CD4-positive, alpha-beta memory T cell (primary cell): ENCODE measurements at regions not wholly inside any gene's neighbourhood (a gene's known extent, or its start where the extent isn't known, plus 50 kb on each side); places are given as distances from the start of the nearest gene placed in this dataset.

ENCODE experiments used
- CTCF ChIA-PET: fragments of 350-600 bp; sonication (Branson Sonifier 250); formaldehyde crosslinking; loops from one replicate; lab custom pipeline; 2021; ENCODE audit warnings: inconsistent platforms; ENCODE audit not compliant: partially characterized antibody; lab: Charles Lee
- POLR2A ChIA-PET: fragments of 350-600 bp; sonication (Branson Sonifier 250); formaldehyde crosslinking; loops from one replicate; lab custom pipeline; 2021; ENCODE audit not compliant: partially characterized antibody; lab: Charles Lee
- DNase-seq, 5 donors: peaks; one replicate each; pipeline versions ENCODE4 v3.0.0 to v3.0.0-alpha.2; 2020 to 2022; ENCODE audit warnings: mixed read lengths in 1 of 5
- H3K27ac ChIP-seq: one replicate; pipeline ENCODE4 v1.7.0; 2013; ENCODE audit warnings: low read depth, low read length
- H3K27me3 ChIP-seq: 2 replicates; pipeline ENCODE4 v1.7.0; 2013; ENCODE audit warnings: mild to moderate bottlenecking, low read length, moderate library complexity; ENCODE audit not compliant: insufficient read depth
- H3K36me3 ChIP-seq: 2 replicates; pipeline ENCODE4 v1.7.0; 2013; ENCODE audit warnings: mild to moderate bottlenecking, low read length, moderate library complexity; ENCODE audit not compliant: insufficient read depth
- H3K4me1 ChIP-seq: 2 replicates; pipeline ENCODE4 v1.7.0; 2013; ENCODE audit warnings: mild to moderate bottlenecking, low read length, moderate library complexity; ENCODE audit not compliant: insufficient read depth
- H3K4me3 ChIP-seq, 2 donors: one replicate each; pipeline ENCODE4 v1.7.0; 2013; ENCODE audit warnings: low read length in 2 of 2, mild to moderate bottlenecking in 1 of 2
- H3K9me3 ChIP-seq, 2 donors: one replicate each; pipeline ENCODE4 v1.7.0; 2013; ENCODE audit warnings: low read length in 2 of 2, control low read depth in 1 of 2; ENCODE audit not compliant: control insufficient read depth in 1 of 2
- H3K27ac Mint-ChIP-seq, 7 donors: one replicate each; pipeline ENCODE4 v1.8.0; 2020 to 2021; ENCODE audit warnings: mixed read lengths in 7 of 7, mild to moderate bottlenecking in 6 of 7, inconsistent platforms in 3 of 7, moderate library complexity in 3 of 7
- H3K27me3 Mint-ChIP-seq, 2 donors: one replicate each; pipeline ENCODE4 v1.8.0; 2020 to 2021; ENCODE audit warnings: mixed read lengths in 2 of 2
- H3K36me3 Mint-ChIP-seq, 2 donors: one replicate each; pipeline ENCODE4 v1.8.0; 2020 to 2021; ENCODE audit warnings: mixed read lengths in 2 of 2, inconsistent platforms in 1 of 2, mild to moderate bottlenecking in 1 of 2
- H3K4me1 Mint-ChIP-seq, 4 donors: one replicate each; pipeline ENCODE4 v1.8.0; 2020 to 2021; ENCODE audit warnings: mixed read lengths in 4 of 4, mild to moderate bottlenecking in 1 of 4
- H3K4me3 Mint-ChIP-seq, 8 donors: one replicate each; pipeline ENCODE4 v1.8.0; 2020 to 2021; ENCODE audit warnings: mixed read lengths in 8 of 8, mild to moderate bottlenecking in 7 of 8, moderate library complexity in 6 of 8, inconsistent platforms in 3 of 8
- H3K9me3 Mint-ChIP-seq, 8 donors: one replicate each; pipeline ENCODE4 v1.8.0; 2020 to 2021; ENCODE audit warnings: mixed read lengths in 8 of 8, mild to moderate bottlenecking in 5 of 8, inconsistent platforms in 3 of 8, moderate library complexity in 1 of 8
- intact Hi-C: fragments of 100-400 bp; cut with micrococcal nuclease; formaldehyde crosslinking; loops from one replicate; pipeline ENCODE4 v1.15.1; 2023

- Histone ChIP-seq H3K9me3 (no peaks in the 10 kb centered on the region), H3K27me3 (no peaks in the 10 kb centered on the region), H3K36me3 (no peaks in the 10 kb centered on the region), H3K27ac (no peak overlapping the region), H3K4me3 (no peak overlapping the region), H3K4me1 (no peaks in the 10 kb centered on the region)
- POLR2A ChIA-PET = no interaction called here
- H3K4me1 Mint-ChIP-seq = no peaks in the 10 kb centered on the region
- no peak overlapping the region for H3K4me3 Mint-ChIP-seq
- no peaks in the 10 kb centered on the region for H3K36me3 Mint-ChIP-seq
- H3K27me3 Mint-ChIP-seq = no peaks in the 10 kb centered on the region
- H3K9me3 Mint-ChIP-seq = peaks cover 2 to 10% (median 6%) of the 10 kb centered on the region in 8 donors
- DNase-seq = no peak
- intact Hi-C loops = no loop called here
- CTCF ChIA-PET = no interaction called here
- no peak overlapping the region for H3K27ac Mint-ChIP-seq
These were observed 1749.6 kb upstream of the FLRT2 start for GRCh38 chr14:83780321-83780720.

- DNase-seq = no peak
- Mint-ChIP-seq H3K4me3 (peak overlapping the region in 1 of 8 donors; percentile 45), H3K27ac (no peak overlapping the region), H3K36me3 (no peaks in the 10 kb centered on the region), H3K9me3 (peaks cover 2 to 17% (median 12%) of the 10 kb centered on the region in 8 donors), H3K4me1 (no peaks in the 10 kb centered on the region), H3K27me3 (no peaks in the 10 kb centered on the region)
- no peaks in the 10 kb centered on the region for H3K27me3 ChIP-seq
- no peak overlapping the region for H3K27ac ChIP-seq
- ChIA-PET POLR2A (no interaction called here), CTCF (no interaction called here)
- H3K36me3 ChIP-seq = no peaks in the 10 kb centered on the region
- no peaks in the 10 kb centered on the region for H3K4me1 ChIP-seq
- intact Hi-C loops = no loop called here
- no peak overlapping the region for H3K4me3 ChIP-seq
- H3K9me3 ChIP-seq = peaks cover 0 to 3% of the 10 kb centered on the region in 2 donors
These were observed 1731.5 kb upstream of the FLRT2 start for GRCh38 chr14:83798421-83798820.

GRCh38 chr14:83799233-83799632 is 1730.7 kb upstream of the FLRT2 start:
- Histone ChIP-seq H3K27ac (no peak overlapping the region), H3K9me3 (peaks cover 0 to 3% of the 10 kb centered on the region in 2 donors), H3K27me3 (no peaks in the 10 kb centered on the region), H3K4me3 (no peak overlapping the region), H3K36me3 (no peaks in the 10 kb centered on the region), H3K4me1 (no peaks in the 10 kb centered on the region)
- no peaks in the 10 kb centered on the region for H3K36me3 Mint-ChIP-seq
- no peaks in the 10 kb centered on the region for H3K27me3 Mint-ChIP-seq
- CTCF ChIA-PET = no interaction called here
- H3K4me3 Mint-ChIP-seq = no peak overlapping the region
- DNase-seq = no peak
- POLR2A ChIA-PET = no interaction called here
- peaks cover 2 to 21% (median 10%) of the 10 kb centered on the region in 8 donors for H3K9me3 Mint-ChIP-seq
- intact Hi-C loops = no loop called here
- H3K4me1 Mint-ChIP-seq = no peaks in the 10 kb centered on the region
- H3K27ac Mint-ChIP-seq = no peak overlapping the region

GRCh38 chr14:83814896-83815295 is 1715.0 kb upstream of the FLRT2 start:
- H3K36me3 Mint-ChIP-seq = no peaks in the 10 kb centered on the region
- H3K4me1 ChIP-seq = no peaks in the 10 kb centered on the region
- no peak for DNase-seq
- H3K27me3 Mint-ChIP-seq = no peaks in the 10 kb centered on the region
- ChIA-PET POLR2A (no interaction called here), CTCF (no interaction called here)
- peaks cover 0 to 5% of the 10 kb centered on the region in 2 donors for H3K9me3 ChIP-seq
- no peak overlapping the region for H3K4me3 ChIP-seq
- intact Hi-C loops = no loop called here
- no peak overlapping the region for H3K27ac Mint-ChIP-seq
- no peaks in the 10 kb centered on the region for H3K4me1 Mint-ChIP-seq
- no peaks in the 10 kb centered on the region for H3K36me3 ChIP-seq
- H3K4me3 Mint-ChIP-seq = no peak overlapping the region
- H3K27me3 ChIP-seq = no peaks in the 10 kb centered on the region
- peaks cover 0 to 14% (median 7%) of the 10 kb centered on the region in 8 donors for H3K9me3 Mint-ChIP-seq
- no peak overlapping the region for H3K27ac ChIP-seq

GRCh38 chr14:83816761-83817160 is 1713.2 kb upstream of the FLRT2 start:
- no peak overlapping the region for H3K4me3 Mint-ChIP-seq
- H3K36me3 ChIP-seq = no peaks in the 10 kb centered on the region
- H3K4me1 Mint-ChIP-seq = no peaks in the 10 kb centered on the region
- no peaks in the 10 kb centered on the region for H3K4me1 ChIP-seq
- H3K9me3 Mint-ChIP-seq = peaks cover 2 to 15% (median 8%) of the 10 kb centered on the region in 8 donors
- no peaks in the 10 kb centered on the region for H3K27me3 Mint-ChIP-seq
- H3K27ac ChIP-seq = no peak overlapping the region
- no peaks in the 10 kb centered on the region for H3K36me3 Mint-ChIP-seq
- H3K4me3 ChIP-seq = no peak overlapping the region
- H3K9me3 ChIP-seq = peaks cover 0 to 5% of the 10 kb centered on the region in 2 donors
- intact Hi-C loops = no loop called here
- DNase-seq = no peak
- ChIA-PET CTCF (no interaction called here), POLR2A (no interaction called here)
- H3K27me3 ChIP-seq = no peaks in the 10 kb centered on the region
- no peak overlapping the region for H3K27ac Mint-ChIP-seq

- H3K9me3 Mint-ChIP-seq = peaks cover 3 to 33% (median 13%) of the 10 kb centered on the region in 8 donors
- CTCF ChIA-PET = no interaction called here
- Histone ChIP-seq H3K4me1 (no peaks in the 10 kb centered on the region), H3K27ac (no peak overlapping the region), H3K36me3 (no peaks in the 10 kb centered on the region), H3K9me3 (no peaks in the 10 kb centered on the region), H3K27me3 (no peaks in the 10 kb centered on the region), H3K4me3 (no peak overlapping the region)
- H3K36me3 Mint-ChIP-seq = peaks cover 0 to 3% of the 10 kb centered on the region in 2 donors
- no peaks in the 10 kb centered on the region for H3K27me3 Mint-ChIP-seq
- POLR2A ChIA-PET = no interaction called here
- H3K27ac Mint-ChIP-seq = no peak overlapping the region
- DNase-seq = no peak
- H3K4me3 Mint-ChIP-seq = no peak overlapping the region
- intact Hi-C loops = no loop called here
- H3K4me1 Mint-ChIP-seq = no peaks in the 10 kb centered on the region
These were observed 1704.1 kb upstream of the FLRT2 start for GRCh38 chr14:83825843-83826242.

GRCh38 chr14:83826838-83827237 is 1703.1 kb upstream of the FLRT2 start:
- no peaks in the 10 kb centered on the region for H3K9me3 ChIP-seq
- CTCF ChIA-PET = no interaction called here
- Mint-ChIP-seq H3K4me3 (no peak overlapping the region), H3K36me3 (peaks cover 0 to 3% of the 10 kb centered on the region in 2 donors), H3K27ac (no peak overlapping the region), H3K4me1 (no peaks in the 10 kb centered on the region), H3K27me3 (no peaks in the 10 kb centered on the region), H3K9me3 (peaks cover 2 to 29% (median 13%) of the 10 kb centered on the region in 8 donors)
- no peaks in the 10 kb centered on the region for H3K27me3 ChIP-seq
- H3K4me1 ChIP-seq = no peaks in the 10 kb centered on the region
- DNase-seq = no peak
- H3K36me3 ChIP-seq = no peaks in the 10 kb centered on the region
- intact Hi-C loops = no loop called here
- no peak overlapping the region for H3K27ac ChIP-seq
- POLR2A ChIA-PET = no interaction called here
- H3K4me3 ChIP-seq = no peak overlapping the region

GRCh38 chr14:83827383-83827782 is 1702.6 kb upstream of the FLRT2 start:
- Mint-ChIP-seq H3K9me3 (peaks cover 2 to 28% (median 13%) of the 10 kb centered on the region in 8 donors), H3K4me1 (no peaks in the 10 kb centered on the region), H3K4me3 (no peak overlapping the region), H3K36me3 (peaks cover 0 to 3% of the 10 kb centered on the region in 2 donors), H3K27ac (no peak overlapping the region), H3K27me3 (no peaks in the 10 kb centered on the region)
- H3K27ac ChIP-seq = no peak overlapping the region
- DNase-seq = no peak
- no peak overlapping the region for H3K4me3 ChIP-seq
- POLR2A ChIA-PET = no interaction called here
- intact Hi-C loops = no loop called here
- no peaks in the 10 kb centered on the region for H3K36me3 ChIP-seq
- H3K27me3 ChIP-seq = no peaks in the 10 kb centered on the region
- no peaks in the 10 kb centered on the region for H3K4me1 ChIP-seq
- CTCF ChIA-PET = no interaction called here
- H3K9me3 ChIP-seq = no peaks in the 10 kb centered on the region
